Neural progenitor cell (in vitro differentiated cells): ENCODE measurements at regions not wholly inside any gene's neighbourhood (a gene's known extent, or its start where the extent isn't known, plus 50 kb on each side); places are given as distances from the start of the nearest gene placed in this dataset.

Experiments used
- EZH2 ChIP-seq: fragments of 200-600 bp; sonication (generic); IDR thresholded peaks from 2 replicates; pipeline ENCODE4 v1.6.1; 2017; ENCODE audit warnings: antibody characterized with exemption, mild to moderate bottlenecking, moderate library complexity
- EZH2phosphoT487 ChIP-seq: fragments of 200-600 bp; sonication (generic); IDR thresholded peaks from 2 replicates; pipeline ENCODE4 v1.6.1; 2017; ENCODE audit warnings: antibody characterized with exemption
- TF ChIP-seq, protein P1 (sequence below): fragments of 200-600 bp; sonication (generic); IDR thresholded peaks from 2 replicates; pipeline ENCODE4 v1.5.1; 2017; ENCODE audit warnings: antibody characterized with exemption, mild to moderate bottlenecking

DNA sequence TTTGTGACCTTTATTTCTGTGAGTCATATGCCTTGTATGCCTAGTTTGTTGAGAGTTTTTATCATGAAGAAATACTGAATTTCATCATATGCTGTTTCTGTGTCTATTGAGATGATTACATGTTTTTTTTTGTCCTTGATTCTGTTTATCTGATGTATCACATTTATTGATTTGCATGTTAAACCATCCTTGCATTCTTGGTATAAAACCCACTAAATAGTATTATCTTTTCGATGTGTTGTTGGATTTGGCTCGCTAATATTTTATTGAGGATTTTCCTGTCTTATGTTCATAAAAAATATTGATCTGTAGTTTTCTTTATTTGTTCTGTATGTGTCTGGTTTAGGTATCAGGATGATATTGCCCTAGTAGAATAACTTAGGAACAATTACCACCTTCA, 164.7 kb upstream of the CHRM3 start:
- TF ChIP-seq, protein P1, sequence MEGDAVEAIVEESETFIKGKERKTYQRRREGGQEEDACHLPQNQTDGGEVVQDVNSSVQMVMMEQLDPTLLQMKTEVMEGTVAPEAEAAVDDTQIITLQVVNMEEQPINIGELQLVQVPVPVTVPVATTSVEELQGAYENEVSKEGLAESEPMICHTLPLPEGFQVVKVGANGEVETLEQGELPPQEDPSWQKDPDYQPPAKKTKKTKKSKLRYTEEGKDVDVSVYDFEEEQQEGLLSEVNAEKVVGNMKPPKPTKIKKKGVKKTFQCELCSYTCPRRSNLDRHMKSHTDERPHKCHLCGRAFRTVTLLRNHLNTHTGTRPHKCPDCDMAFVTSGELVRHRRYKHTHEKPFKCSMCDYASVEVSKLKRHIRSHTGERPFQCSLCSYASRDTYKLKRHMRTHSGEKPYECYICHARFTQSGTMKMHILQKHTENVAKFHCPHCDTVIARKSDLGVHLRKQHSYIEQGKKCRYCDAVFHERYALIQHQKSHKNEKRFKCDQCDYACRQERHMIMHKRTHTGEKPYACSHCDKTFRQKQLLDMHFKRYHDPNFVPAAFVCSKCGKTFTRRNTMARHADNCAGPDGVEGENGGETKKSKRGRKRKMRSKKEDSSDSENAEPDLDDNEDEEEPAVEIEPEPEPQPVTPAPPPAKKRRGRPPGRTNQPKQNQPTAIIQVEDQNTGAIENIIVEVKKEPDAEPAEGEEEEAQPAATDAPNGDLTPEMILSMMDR = no peak
- TF ChIP-seq EZH2phosphoT487 (no peak), EZH2 (no peak)
